Upper lobe of left lung (tissue), 4 donors: ENCODE measurements at regions not wholly inside any gene's neighbourhood (a gene's known extent, or its start where the extent isn't known, plus 50 kb on each side); places are given as distances from the start of the nearest gene placed in this dataset.

Experiments
- CTCF ChIP-seq, 6 experiments: fragments of 450-650 bp in 4 of 6; fragments of 200-600 bp in 2 of 6; sonication (generic) in 2 of 6; IDR thresholded peaks; one replicate each; pipeline ENCODE4 v1.5.1; 2016 to 2019; ENCODE audit warnings: antibody characterized with exemption in 6 of 6
- POLR2A ChIP-seq, 4 donors: fragments of 450-650 bp; IDR thresholded peaks; one replicate each; pipeline ENCODE4 v1.5.1; 2016 to 2017; ENCODE audit warnings: antibody characterized with exemption in 4 of 4, mild to moderate bottlenecking in 2 of 4
- POLR2AphosphoS5 ChIP-seq, 2 donors: sonication (generic); formaldehyde crosslinking; IDR thresholded peaks; one replicate each; pipeline ENCODE4 v1.5.1; 2017; ENCODE audit warnings: antibody characterized with exemption in 2 of 2

GRCh38 chr12:67048371-67048770, 220.8 kb upstream of the CAND1 start:
- TF ChIP-seq CTCF (IDR thresholded peaks at IDR 0.05) (no peak), POLR2A (IDR thresholded peaks at IDR 0.05) (no peak), POLR2AphosphoS5 (IDR thresholded peaks at IDR 0.05) (no peak)
